GM13977 (cell line): ENCODE measurements at regions not wholly inside any gene's neighbourhood (a gene's known extent, or its start where the extent isn't known, plus 50 kb on each side); places are given as distances from the start of the nearest gene placed in this dataset.
"Not testable (repeated sequence)": the region's sequence is repeated elsewhere in the genome, so short reads cannot be mapped to it uniquely, and the experiment has no call there.

Experiments
- DNase-seq: peaks from one replicate; pipeline ENCODE4 v3.0.0; 2012; ENCODE audit warnings: low spot score
- in situ Hi-C: fragments of 300-500 bp; cut with MboI; formaldehyde crosslinking; loops from one replicate; pipeline ENCODE4 v1.12.0; 2022; ENCODE audit warnings: low sequenced_read_pairs, low pct_unique_long_range_greater_than_20kb, mixed read lengths, inconsistent platforms; ENCODE audit not compliant: unreplicated experiment
- TF ChIP-seq, protein P1 (sequence below): IDR thresholded peaks from 2 replicates; pipeline ENCODE4 v1.5.1; 2012; ENCODE audit warnings: mild to moderate bottlenecking, control low read depth; ENCODE audit not compliant: insufficient read depth; ENCODE audit errors: extremely low read depth, missing control alignments

DNA sequence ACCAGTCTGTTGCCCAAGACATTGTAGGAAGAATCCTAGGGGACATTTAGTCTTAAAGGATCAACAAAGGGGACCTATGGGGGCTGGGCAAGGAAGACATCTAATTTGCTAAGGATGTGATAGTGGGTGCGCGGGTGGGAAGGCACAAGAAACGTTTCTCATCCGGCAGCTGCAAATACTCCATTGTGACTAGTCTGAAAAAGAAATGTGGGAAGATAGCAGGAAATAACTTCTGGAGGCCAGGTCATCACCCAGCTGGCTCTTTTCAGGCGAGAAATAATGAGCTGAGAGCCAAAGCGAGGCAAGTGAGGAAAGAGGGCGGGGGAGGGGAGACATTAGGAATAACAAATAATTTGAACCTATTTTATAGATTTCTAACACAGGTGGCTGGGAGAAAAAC lies 70.3 kb upstream of the NCK2 start:
- in situ Hi-C loops = no loop called here
- no peak for DNase-seq
- TF ChIP-seq, protein P1, sequence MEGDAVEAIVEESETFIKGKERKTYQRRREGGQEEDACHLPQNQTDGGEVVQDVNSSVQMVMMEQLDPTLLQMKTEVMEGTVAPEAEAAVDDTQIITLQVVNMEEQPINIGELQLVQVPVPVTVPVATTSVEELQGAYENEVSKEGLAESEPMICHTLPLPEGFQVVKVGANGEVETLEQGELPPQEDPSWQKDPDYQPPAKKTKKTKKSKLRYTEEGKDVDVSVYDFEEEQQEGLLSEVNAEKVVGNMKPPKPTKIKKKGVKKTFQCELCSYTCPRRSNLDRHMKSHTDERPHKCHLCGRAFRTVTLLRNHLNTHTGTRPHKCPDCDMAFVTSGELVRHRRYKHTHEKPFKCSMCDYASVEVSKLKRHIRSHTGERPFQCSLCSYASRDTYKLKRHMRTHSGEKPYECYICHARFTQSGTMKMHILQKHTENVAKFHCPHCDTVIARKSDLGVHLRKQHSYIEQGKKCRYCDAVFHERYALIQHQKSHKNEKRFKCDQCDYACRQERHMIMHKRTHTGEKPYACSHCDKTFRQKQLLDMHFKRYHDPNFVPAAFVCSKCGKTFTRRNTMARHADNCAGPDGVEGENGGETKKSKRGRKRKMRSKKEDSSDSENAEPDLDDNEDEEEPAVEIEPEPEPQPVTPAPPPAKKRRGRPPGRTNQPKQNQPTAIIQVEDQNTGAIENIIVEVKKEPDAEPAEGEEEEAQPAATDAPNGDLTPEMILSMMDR = no peak

DNA sequence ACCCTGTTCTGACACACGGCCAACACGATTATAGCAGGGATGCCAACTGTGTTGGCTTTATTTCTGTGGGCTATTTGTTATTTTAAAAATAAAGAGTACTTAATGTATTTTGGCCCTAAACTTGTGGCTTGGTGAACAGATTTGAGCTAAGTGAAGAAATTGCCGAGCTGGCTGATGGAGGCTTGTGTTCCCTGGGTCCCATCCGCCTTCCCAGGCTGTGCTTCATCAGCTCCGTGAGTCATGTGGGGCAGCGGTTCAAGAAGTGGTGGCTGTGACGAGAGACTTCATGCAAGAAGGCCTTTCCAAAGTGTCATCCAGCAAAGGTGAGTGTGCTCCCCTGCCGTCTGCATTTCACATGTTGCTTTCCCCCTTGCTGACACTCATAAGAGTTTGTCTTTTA lies 73.6 kb upstream of the NCK2 start:
- TF ChIP-seq, protein P1 = no peak
- no peak for DNase-seq

DNA sequence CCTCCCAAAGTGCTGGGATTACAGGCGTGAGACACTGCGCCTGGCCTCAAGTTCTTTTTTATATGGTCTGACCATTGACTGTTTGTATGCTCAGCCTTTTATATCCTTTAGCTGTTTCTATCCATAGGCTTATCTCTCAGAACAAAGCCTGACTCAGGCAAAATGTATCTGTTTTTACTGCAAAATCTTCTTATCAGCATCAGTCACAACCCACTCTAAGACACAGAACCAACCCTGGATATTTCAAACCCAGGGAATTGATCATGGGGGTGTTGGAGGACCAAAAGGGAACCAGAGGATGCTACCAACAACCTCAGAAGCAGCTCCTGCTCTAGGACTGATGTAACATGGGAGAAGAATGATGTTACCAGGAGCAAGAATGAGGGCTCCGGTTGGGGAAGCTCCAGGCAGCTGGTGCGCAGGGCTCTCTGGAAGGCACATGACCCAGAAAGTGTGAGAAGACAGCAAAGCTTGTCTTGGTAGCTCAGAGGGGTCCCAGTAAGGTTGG lies 75.3 kb upstream of the NCK2 start:
- TF ChIP-seq, protein P1 = no peak
- in situ Hi-C loops = no loop called here
- no peak for DNase-seq

More for the DNA sequence above, 73.6 kb upstream of the NCK2 start:
- in situ Hi-C loops = no loop called here

DNA sequence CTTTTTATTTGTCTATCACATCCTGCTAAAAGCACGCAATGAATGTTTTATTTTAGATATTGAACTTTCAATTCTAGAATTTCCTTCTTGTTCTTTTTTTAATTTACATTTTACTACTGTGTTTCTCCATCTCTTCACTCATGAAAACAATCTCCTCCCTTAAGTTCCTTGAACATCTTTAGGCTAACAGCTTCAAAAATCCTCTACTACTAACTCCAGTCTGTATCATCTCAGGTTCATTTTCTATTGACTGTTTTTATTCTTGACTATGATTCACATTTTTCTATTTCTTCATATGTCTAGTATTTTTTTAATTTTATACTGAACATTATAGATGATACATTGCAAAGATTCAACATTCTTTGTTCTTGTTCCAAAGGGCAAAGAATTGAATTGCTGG lies 79.2 kb upstream of the NCK2 start:
- in situ Hi-C loops = no loop called here
- TF ChIP-seq, protein P1 = no peak
- DNase-seq = no peak

DNA sequence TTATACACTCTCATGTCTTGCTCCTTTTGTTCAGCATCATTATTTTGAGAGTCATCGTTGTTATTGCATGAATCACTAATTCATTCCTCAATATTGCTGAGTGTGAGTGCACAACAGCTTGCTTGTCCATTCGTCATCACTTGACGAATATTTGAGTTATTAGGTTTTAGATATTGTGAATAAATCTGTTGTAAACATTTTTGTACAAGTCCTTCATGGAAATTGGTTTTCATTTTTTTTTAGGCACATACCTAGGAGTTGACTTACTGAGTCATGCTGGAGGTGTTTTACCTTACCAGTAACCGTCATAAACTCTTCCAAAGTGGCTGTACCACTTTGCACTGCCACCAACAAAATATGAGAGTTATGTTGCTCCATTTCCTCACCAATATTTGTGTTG lies 84.2 kb upstream of the NCK2 start:
- in situ Hi-C loops = no loop called here
- no peak for DNase-seq
- TF ChIP-seq, protein P1 = no peak

DNA sequence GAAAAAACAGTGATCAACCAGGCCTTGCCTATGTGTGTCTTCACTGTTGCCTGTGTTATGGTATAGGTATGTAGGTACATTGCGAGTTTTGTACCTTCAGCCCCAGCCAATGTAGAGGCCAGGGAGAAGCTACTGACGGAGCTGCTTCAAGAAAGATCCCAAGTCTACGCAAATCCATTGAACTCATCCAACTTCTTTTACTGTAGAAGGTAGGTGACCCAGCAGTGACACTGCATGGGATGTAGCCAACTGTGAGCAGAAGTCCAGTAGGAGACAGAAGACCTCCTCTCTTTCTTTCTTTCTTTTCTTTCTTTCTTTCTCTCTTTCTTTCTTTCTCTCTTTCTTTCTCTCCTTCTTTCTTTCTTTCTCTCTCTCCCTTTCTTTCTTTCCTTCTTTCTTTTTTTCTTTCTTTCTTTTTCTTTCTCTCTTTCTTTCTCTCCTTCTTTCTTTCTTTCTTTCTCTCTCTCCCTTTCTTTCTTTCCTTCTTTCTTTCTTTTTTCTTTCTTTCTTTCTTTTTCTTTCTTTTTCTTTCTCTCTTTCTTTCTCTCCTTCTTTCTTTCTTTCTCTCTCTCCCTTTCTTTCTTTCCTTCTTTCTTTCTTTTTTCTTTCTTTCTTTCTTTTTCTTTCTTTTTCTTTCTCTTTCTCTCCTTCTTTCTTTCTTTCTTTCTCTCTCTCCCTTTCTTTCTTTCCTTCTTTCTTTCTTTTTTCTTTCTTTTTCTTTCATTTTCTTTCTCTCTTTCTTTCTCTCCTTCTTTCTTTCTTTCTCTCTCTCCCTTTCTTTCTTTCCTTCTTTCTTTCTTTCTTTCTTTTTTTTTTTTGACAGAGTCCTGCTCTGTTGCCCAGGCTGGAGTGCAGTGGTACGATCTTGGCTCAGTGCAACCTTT lies 88.7 kb upstream of the NCK2 start:
- DNase-seq, in situ Hi-C loops: not testable (repeated sequence)

DNA sequence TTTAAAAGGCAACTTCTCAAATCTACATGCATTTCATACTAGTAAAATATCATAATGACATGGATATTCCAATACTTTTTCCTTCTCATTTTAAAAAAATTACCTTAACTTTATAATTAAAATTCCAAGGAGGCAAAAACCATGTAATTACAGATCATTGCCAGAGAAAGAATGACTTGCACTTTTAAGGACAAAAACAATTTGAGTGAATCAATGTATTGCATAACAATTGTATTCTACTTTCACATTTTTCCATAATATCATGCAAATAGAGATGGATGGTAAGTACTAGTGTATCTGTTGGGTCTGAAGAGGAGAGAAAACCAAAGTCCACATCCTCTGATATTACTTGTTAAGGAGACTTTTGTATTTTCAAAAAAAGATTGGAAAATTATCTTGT lies 89.5 kb upstream of the NCK2 start:
- no peak for DNase-seq
- in situ Hi-C loops = no loop called here
- TF ChIP-seq, protein P1 = no peak
